Stimulated activated CD8-positive, alpha-beta memory T cell treated with anti-CD3 and anti-CD28 coated beads, Interleukin-4, amount 100 ng/mL, for 1 hour (primary cell): ENCODE measurements at regions not wholly inside any gene's neighbourhood (a gene's known extent, or its start where the extent isn't known, plus 50 kb on each side); places are given as distances from the start of the nearest gene placed in this dataset.

ENCODE experiments used
- DNase-seq, 2 donors: peaks; one replicate each; pipeline ENCODE4 v3.0.0-alpha.2; 2020; ENCODE audit warnings: low read depth in 2 of 2, low spot score in 1 of 2

- no peak for DNase-seq
Observed at GRCh38 chr6:138577151-138577915, 78.0 kb upstream of the NHSL1 start.

DNA sequence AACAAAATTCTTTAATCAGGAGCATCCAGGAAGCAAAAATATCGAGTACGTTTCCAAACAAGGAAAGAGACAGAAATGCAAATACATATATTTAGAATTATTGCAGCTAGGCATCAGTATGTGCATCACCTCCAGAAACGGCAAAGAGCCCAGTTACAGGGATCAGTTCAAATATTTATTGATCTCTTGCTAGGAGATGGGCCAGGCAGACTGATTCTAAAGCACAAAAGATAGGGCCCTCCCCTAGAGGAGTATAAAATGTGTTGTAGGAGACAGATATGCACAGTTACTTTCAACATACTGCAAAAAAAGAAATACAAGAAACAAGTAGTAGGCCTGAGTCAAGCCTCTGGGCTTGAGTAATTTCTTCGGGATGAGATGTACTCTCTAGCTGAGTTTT, 80.7 kb upstream of the NHSL1 start:
- no peak for DNase-seq

DNA sequence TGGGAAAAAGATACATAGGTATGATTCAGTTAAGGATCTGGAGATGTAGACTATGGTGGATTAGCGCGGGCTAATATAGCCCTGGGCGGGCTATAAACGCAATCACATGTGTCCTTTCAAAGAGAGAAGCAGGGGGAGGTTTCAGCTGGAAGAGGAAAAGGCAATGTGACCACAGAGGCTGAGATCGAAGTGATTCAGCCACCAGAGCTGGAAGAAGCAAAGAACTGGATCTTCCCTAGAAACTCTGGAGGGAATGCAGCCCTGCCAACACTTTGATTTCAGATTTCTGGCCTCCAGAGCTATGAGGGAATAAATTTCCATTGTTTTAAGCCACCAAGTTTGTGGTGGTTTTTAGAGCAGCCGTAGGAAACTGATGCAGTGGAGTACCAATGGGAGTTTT, 81.5 kb upstream of the NHSL1 start:
- DNase-seq: no peak

DNA sequence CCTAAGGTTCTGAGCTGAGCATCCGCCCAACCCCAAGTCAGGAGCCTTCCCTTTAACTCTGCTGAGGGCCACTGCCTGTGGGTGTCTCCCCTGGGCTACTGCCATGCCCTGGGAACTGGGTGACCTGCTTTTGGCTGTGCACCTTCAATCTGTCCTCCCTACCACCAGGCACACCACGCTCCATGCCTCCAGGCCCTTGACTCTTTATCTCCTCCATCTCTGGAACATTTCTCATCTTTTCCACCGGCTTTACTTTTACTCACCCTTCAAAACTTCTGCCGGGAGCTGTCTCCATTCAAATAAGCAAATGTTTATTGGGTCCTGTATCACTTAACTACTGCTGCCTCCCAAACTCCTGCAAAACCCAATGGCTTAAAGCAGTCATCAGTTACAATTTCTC, 83.3 kb upstream of the NHSL1 start:
- no peak for DNase-seq

GRCh38 chr6:138586638-138587037, 87.3 kb upstream of the NHSL1 start:
- no peak for DNase-seq

- DNase-seq: peak in 1 of 2 donors; percentile 20
Observed at GRCh38 chr6:138588805-138589434, 89.6 kb upstream of the NHSL1 start.

DNA sequence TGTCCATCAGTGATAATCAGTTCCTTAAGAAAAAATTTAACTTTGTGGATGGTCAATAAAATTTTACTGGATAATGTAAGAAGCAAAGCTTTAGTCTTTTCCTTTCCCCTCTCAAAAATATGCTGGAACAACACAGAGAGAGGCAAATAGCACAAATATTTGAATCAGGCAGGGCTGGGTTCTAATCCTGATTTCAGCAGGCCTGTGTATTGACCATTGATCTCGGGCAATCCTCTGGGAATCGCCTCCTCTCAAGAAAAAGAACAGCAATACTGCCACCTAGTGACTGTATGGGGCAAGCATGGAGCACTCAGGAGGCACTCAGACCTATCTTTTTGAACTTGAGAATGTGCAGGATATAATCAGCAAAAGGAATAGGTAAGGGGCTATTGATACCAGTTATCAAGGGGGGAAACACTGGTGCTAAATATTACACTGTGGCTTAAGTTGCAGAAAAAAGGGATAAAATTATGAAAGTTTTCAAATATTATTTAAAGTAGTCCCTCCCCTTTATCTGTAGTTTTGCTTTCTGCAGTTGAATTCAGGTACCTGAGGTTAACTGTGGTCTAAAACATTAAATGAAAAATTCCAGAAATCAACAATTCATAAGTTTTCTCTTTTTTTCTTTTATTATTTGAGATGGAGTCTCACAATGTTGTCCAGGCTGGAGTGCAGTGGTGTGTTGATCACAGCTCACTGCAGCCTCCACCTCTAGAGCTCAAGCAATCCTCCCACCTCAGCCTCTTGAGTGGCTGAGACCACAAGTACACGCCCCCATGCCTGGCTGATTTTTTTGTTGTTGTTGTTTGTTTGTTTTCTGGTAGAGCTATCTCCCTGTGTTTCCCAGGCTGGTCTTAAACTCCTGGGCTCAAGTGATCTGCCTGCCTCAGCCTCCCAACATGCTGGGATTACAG, 91.8 kb upstream of the NHSL1 start:
- DNase-seq: peak in 1 of 2 donors; percentile 6

DNA sequence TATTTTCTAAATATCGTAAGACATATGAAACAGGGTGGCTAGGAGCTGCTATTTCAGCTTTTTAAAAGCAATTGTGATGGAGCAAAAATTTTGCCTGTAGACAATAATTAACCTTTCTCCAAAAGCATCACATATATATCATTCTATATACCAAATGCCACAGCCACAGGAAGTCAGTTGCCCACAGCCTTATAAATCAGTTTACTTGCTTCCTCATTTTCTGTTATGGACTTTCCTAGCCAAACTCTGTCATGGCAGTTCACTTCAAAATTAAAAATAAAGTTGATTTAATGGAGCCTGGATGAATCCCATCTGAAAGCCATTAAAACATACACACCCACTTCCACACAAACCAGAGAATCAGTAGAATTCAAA, 93.4 kb upstream of the NHSL1 start:
- no peak for DNase-seq

GRCh38 chr6:138593124-138593877, 94.0 kb upstream of the NHSL1 start:
- no peak for DNase-seq

DNA sequence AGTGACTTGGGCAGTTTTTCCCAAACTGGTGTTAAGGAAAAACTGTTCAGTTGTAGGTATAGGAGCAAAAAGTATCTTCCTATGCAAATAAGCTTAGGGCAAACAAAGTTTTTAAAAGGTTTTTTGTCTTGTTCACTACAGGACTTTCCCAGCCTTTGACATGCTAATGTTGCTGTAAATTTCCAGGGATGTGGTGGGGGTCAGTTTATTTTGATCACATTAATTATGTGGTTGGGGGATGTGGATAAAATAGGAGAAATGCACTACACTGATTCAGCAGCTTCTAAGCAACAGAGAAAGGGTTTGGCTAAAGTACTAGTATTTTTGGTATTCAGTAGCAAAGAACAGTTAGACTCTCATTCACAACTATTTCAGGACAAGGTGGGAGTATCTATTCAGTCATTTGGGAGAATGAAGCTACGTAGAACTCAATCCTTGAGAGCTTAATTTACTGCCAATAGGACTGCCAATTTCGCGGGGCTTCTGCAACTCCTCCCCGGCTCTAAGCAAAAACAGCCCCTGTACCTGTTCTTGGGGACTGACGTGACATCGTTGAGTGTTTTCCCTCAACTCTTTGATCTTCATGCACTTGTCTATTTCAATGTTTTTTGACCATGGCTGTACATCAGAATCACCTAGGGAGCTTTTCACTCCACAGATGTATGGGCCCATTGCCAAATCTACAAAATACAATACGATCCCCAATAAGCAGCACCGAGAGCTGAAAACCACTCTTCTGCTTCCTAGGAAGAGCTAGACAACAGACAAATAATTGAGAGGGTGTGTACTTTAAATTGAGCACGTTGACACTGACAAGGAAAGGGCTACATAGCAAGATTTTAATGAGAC, 94.8 kb upstream of the NHSL1 start:
- no peak for DNase-seq

DNA sequence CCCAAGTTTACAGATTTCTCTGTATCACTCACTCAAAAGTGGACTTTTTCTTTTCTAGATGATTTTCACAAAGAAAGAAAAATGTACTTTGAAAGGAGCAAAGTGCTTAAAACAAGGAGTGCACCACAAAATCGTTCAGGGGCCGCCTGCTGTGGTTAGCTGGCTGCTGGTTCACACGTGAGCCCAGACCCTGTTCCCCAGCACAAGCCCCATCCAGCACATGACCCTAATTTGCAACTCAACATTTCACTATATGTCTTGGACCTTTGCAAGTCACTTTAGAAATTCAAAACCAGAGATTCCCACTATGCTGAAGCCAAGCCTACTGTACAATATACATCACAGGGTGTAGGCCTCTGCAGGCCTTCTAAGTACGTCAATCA, 95.5 kb upstream of the NHSL1 start:
- no peak for DNase-seq

DNA sequence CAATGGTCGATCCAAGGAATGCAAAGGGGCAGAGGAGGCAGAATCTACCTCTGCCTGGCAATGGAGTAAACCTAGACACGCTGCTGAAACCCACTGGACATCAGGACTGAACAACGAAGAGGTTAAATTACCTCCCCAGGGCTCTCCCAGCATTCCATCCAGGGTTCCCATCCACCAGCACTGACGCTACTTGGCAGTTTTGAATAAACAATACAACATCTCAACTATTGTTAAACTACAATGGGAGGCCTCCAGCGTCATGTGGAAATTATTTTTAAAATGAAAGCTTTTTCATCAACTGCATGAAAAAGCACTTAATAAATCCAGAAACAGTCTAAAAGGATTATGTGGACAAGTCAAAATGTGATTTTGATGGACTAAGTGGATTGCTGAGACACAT, 96.8 kb upstream of the NHSL1 start:
- no peak for DNase-seq

GRCh38 chr6:138596591-138596990, 97.3 kb upstream of the NHSL1 start:
- DNase-seq: no peak

DNA sequence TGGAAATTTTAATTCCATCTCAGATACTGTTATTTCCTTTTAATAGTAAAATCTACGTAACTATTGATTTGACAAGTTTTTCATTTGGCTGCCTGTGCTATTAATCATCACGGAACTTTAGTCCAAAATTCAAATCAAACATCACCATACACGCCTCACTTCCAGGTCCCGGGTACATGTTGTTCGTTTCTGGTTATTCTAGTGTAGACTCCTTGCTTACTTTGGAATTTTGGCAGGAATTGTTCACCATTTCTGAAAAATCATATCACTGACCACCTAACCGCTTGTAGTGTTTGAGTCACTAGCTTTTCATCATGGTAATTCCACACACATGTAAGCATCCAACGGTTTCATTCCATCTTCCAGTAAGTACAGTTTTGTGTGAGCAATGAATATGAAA, 98.0 kb upstream of the NHSL1 start:
- DNase-seq: no peak

DNA sequence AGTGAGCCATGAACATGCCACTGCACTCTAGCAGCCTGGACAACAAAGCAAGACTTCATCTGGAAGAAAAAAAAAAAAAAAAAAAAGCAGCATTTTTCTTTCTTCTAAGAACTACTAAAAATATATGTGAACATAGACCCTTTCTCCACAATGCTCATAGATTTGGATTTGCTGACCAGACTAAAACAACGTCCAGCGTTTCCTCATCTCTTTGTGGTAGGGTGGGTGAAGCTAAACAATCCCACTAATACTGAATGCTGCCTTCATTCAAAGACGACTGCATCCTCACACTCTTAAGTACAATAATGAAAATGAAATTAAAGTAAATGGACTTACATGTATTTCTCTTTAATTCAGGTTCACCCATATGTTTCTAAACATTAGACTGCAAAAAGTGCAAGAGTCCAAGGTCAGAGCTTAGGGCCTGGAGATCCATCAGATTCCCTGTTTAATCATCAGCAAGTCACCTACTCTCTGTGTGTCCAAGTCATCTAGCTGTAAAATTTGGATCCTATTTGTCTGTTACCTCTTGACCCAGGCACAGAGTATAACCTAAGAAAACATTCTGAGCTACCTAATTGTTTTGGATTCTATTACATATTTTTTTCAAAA, 99.4 kb upstream of the NHSL1 start:
- DNase-seq: no peak

DNA sequence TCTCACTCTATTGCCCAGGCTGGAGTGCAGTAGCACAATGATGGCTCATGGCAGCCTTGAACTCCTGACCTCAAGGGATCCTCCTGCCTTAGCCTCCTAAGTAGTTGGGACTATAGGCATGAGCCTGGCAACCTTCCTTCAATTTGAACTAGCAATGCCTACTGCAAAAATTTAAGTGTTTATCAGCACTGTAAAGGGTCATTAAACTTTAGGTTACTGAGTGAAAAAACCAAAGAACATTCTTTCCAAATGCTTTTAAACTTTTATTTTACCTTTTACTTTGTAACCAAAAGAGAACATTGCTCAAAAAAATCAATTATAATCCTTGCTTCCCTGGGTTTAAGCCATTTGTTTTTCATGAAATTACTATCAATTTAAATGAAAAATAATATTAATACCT, 101.0 kb upstream of the NHSL1 start:
- no peak for DNase-seq

- no peak for DNase-seq
Observed at GRCh38 chr6:138600726-138601125, 101.4 kb upstream of the NHSL1 start.

GRCh38 chr6:138601128-138601527, 101.8 kb upstream of the NHSL1 start:
- no peak for DNase-seq

DNA sequence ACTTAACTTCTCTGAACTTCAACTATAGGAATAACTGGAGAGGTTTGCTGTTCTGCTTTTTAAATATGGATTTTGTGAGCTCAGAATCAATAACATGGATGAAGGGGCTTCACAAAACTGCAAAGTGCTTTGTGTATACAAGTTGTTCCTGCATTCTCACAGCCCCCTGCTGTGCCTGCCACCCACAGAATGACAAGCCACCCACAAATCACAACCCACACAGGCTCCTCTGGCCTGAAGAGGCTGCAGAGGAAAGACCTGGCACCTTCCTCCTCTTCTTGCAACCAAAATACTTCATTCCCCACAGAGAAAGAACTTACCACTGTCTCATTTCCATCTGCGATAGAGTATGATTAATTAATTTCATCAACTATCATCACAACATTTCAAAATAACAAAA, 106.7 kb upstream of the NHSL1 start:
- no peak for DNase-seq
